PC-9 (cell line): ENCODE measurements at regions not wholly inside any gene's neighbourhood (a gene's known extent, or its start where the extent isn't known, plus 50 kb on each side); places are given as distances from the start of the nearest gene placed in this dataset.

Experiments used
- CTCF ChIP-seq: fragments of 200-600 bp; sonication (generic); conservative IDR thresholded peaks from 2 replicates; pipeline ENCODE4 v1.6.1; 2017; ENCODE audit warnings: mixed run types, antibody characterized with exemption, mild to moderate bottlenecking, moderate library complexity
- EZH2 ChIP-seq: fragments of 200-600 bp; sonication (generic); IDR thresholded peaks from 2 replicates; pipeline ENCODE4 v1.8.0; 2017; ENCODE audit warnings: antibody characterized with exemption, low read depth

GRCh38 chr7:50159154-50159553 lies 66.1 kb upstream of the ZPBP start:
- TF ChIP-seq CTCF (no peak), EZH2 (no peak)
